ENCODE measurements at regions not wholly inside any gene's neighbourhood (a gene's known extent, or its start where the extent isn't known, plus 50 kb on each side); places are given as distances from the start of the nearest gene placed in this dataset.
"Not testable (repeated sequence)": the region's sequence is repeated elsewhere in the genome, so short reads cannot be mapped to it uniquely, and the experiment has no call there.

DNA sequence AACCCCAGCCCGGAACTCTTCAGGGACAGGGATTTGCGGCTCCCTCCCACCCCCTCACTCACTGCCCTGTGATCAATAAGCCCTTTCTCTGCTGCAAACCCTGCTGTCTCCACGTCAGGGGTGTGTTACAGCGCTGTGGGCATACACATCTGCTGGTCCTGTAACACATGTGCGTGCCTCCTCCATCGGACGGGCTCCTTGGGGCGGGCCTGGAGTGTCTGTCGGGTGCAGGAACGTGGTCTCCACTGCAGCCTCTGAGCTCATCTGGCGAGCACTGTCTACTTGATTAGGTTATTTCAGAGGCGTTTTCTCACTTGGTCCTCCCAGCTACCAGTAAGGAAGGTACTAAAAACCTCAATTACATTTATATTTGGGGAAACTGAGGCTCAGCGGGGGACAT, 97.0 kb upstream of the LRPAP1 start:
- TF ChIP-seq, protein P1, sequence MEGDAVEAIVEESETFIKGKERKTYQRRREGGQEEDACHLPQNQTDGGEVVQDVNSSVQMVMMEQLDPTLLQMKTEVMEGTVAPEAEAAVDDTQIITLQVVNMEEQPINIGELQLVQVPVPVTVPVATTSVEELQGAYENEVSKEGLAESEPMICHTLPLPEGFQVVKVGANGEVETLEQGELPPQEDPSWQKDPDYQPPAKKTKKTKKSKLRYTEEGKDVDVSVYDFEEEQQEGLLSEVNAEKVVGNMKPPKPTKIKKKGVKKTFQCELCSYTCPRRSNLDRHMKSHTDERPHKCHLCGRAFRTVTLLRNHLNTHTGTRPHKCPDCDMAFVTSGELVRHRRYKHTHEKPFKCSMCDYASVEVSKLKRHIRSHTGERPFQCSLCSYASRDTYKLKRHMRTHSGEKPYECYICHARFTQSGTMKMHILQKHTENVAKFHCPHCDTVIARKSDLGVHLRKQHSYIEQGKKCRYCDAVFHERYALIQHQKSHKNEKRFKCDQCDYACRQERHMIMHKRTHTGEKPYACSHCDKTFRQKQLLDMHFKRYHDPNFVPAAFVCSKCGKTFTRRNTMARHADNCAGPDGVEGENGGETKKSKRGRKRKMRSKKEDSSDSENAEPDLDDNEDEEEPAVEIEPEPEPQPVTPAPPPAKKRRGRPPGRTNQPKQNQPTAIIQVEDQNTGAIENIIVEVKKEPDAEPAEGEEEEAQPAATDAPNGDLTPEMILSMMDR (IDR thresholded peaks at IDR 0.05): not testable (repeated sequence)
- TF ChIP-seq POLR2A (IDR thresholded peaks at IDR 0.05): not testable (repeated sequence)

Data from lower leg skin (tissue), 3 donors.